AG08395 (cell line): ENCODE measurements at regions not wholly inside any gene's neighbourhood (a gene's known extent, or its start where the extent isn't known, plus 50 kb on each side); places are given as distances from the start of the nearest gene placed in this dataset.
"Not testable (repeated sequence)": the region's sequence is repeated elsewhere in the genome, so short reads cannot be mapped to it uniquely, and the experiment has no call there.

ENCODE experiments used
- DNase-seq: peaks from one replicate; pipeline ENCODE4 v3.0.0; 2012; ENCODE audit warnings: mixed read lengths, low spot score

DNA sequence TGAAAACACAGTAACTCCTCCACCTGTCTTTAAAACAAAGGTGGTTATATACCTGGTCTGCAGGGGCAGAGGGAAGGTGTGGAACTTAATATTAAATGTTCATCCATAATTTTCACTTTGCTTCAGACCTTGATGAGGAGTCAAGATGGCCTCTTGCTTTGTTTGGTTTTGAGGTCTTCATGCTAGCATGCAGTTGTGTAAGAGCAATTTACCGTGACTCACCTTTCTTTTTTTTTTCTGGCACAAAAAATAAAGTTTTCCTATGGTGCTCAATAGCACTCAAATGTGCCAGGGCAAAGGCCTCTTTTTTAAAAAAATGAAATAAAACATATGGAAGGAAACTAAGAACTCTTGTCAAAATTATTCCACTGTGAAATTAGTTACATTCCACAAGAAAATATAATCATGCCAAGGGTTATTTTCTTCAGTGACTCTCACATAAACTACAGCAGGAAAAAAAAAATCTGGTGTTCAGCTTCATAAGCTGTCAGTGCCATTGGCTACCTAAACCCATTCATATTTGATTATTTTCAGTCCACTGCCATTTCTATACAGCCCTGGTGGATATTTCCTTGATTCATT is 128.2 kb downstream of the SLC7A11 start:
- peak; percentile 36 for DNase-seq

DNA sequence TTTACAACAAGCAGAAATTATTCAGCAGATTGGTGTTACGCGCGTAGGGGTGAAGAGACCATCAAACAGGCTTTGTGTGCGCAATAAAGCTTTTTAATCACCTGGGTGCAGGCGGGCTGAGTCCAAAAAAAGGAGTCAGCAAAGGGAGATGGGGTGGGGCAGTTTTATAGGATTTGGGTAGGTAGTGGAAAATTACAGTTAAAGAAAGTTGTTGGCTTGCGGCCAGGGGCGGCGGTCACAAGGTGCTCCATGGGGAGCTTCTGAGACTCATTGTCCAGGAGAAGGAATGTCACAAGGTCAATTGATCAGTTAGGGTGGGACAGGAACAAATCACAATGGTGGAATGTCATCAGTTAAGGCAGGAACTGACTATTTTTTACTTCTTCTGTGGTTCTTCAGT is 129.3 kb downstream of the SLC7A11 start:
- not testable (repeated sequence) for DNase-seq

DNA sequence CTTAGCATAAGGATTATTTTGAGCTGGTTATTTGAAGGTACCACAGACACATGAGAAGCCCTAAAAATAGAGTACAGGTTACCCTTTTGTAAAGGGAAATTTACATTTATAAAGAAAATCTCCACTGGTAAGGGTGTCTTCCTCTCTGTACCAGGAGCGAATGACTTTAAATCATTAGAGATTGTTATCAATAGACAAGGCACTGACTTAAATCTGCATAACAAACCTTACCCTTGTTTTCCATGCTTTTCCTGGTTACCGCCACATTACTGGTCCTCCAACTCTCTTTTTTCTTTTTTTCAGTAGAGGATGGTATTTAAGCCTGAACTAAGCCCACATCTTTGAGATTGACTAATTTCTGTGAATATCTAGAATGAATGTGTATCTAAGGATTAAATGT is 129.8 kb downstream of the SLC7A11 start:
- DNase-seq, result no peak

DNA sequence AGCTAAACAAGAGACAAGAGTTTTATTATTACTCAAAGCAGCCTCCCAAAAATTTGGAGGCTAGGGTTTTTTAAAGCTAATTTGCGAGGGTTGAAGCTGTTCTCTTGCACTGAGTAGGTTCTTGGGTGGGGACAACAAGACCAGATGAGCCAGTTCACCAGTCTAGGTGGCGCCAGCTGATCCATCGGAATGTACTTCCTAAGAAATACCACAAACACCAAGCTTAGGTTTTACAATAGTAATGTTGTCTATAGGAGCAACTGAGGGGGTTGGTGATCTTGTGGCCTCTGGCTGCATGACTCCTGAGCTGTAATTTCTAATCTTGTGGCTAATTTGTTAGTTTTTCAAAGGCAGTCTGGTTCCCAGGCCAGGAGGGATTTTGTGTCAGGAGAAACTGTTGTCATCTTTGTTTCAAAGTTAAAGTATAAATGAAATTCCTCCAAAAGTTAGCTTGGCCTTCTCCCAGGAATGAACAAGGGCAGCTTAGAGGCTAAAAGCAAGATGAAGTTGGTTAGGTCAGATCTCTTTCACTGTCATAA is 130.6 kb downstream of the SLC7A11 start:
- DNase-seq, result no peak

DNA sequence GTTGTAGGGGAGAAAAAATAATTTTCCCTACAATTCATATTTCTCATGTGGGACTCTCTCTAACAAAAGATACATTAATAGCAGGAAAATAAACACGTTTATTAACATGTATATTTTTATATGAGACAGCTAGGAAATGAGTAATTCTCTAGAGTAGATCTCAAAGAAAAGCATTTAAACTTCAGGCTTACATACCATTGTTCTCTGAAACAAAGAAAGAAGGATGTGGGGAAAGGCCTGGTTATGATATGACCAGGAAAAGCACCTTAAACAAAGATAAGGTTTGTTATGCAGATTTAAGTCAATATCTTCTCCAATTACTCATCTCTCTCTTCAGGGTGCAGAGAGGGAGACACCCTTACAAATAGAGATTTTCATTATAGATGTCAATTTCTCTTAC is 131.3 kb downstream of the SLC7A11 start:
- DNase-seq, result no peak

DNA sequence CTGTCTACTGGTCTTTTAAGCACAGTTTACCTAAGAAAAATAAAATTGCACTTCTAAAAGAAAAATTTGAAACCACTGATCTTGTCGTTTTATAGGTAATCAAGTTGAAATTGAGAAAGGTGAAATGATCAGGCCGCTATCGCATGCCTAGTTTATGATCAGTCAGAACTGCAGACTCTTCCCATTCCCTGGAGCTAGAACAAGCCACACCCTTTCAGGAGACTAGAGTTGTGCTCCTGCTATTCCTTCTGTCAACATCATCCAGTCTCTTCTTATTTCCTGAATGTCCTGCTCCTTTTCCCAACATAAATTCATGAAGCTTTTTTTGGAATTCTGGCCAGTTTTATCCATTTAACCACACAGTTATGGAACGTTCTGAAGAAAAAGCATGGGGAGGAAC is 135.1 kb downstream of the SLC7A11 start:
- no peak for DNase-seq

DNA sequence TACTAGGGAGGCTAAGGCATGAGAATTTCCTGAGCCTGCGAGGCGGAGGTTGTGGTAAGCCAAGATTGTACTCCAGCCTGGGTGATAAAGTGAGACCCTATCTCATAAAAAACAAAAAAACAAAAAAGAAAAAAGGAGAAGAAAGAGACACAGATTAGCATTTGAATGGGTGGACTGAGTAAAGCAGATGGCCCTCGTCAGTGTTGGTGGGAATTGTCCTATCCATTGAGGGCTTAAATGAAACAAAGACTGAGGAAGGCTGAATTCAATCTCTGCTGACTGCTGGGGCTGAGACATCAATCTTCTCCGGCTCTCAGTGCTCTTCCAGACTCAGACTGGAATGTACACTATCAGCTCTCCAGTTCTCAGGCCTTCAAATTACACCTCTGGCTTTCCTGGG is 136.8 kb downstream of the SLC7A11 start:
- DNase-seq, result no peak

DNA sequence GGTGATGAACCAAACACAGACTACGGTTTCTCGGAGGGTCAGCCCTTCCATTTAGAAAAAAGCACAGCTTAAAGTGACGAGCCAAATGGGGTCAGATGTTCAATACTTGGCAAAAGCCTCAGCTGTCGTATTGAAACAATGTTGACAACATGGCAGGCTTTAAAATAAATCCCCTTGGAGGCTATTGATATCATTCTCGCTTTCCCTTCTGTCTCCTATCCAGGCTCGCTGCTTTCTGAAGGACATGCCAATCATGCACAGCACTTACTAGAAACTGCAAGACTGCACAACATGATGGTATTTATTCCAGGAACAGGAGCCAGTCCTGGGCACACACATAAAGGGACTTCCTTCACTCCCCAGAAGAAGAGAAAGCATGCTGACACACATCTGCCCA is 137.9 kb downstream of the SLC7A11 start:
- no peak for DNase-seq

DNA sequence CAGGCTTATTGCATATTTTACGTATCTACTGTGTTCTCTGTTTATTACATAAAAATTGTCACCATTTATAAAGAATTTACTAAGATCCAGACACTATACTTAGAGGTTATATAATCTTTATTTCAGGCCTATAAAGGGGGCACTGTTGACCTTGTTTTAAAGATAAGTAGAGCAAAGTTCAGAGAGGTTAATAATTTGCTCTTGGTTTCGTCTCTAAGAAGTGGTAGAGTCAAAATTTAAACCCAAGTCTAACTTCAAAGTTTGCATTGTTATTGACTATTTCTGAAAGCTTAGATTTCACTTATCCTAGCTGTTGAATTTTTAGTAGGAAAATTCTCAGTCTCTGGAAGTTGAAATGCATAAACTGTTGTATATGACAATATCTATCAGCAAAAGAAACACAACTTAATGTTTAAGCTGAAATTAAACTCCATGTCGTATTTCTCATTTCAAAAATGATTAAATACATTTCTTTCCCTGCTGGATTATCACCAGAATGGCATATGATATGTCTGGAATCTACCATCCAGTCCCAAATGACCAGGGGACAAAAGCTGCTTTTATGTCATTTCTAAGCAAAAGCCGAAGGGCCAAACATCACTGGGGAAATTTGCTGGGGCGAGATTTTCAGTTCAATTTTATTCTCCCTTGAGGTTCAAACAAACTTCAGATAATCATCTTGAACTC is 138.4 kb downstream of the SLC7A11 start:
- DNase-seq, result no peak

DNA sequence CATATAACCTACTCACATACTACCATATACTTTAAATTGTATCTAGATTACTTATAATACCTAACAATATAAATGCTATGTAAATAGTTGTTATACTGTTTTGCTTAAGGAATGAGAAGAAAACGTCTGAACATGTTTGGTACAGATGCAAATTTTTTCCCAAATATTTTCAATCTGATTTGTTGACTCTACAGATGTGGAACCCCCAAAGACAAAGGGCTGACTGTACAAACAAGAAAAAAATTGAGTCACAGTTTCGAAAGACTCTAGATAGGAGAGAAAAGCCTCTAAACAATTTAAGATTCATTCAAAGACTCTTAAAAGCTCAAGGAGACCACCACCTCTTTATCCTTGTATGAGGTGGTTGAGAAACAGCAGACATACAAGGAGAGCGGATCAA is 142.8 kb downstream of the SLC7A11 start:
- DNase-seq, result no peak

DNA sequence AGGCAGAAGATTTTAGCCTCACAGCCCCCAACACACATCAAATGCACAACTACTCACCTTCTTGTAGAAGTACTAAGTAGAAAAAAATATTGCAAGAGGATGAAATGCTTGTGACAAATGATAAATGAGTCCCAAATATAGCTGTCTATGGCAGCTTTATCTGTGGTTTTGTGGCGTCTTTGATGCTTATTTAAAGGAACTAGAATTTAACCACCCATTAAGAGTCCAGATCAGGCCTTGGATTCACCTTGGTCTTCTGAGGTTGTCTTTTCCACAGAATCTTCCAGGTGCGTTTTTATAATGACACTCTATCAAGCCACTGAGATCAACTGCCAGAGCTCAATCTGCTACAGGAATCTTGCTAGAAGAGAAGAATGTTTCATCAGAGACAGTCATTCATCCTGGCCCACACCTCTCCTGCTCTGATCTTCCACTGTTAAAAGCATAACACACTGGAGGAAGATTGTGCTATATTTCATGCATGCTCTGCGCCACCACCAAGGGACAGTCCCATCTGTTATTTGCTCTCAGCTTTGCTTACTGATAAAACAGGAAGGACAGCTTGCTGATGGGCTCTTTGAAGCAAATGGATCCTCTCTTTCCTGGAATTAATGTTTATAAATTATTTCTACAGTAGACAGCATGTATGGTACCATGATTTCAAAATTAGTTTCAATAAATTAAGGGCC is 144.1 kb downstream of the SLC7A11 start:
- DNase-seq, result no peak

DNA sequence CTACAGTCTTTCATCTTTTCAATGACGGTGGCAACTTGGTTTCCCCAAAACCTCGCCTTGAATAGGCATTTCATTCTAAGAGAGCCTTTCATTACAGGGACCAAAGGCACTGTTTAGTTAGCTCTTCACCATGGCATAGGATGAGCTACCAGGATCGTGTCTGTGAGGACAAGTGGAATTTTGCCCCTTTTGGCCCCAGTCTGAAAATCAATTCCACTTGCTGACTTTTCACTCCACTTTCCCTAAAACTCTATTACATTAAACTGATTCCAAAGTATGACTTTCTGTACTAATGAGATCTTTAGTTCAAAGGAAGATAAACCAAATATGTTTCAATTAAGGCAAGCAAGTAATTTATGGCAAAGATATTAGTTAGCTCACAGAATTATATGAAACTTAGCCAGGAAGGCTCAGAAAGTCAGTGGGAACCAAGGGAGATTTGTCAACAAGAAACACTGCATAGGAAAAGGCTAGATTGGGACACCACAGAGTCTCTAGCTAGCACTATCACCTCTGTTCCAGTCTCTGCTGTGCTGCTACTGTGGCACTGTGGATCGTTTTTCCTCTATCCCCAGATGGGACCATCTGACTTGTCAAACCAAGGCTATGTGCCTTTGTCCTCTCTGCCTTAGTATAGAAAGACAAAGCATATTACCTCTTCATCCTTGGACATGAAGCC is 145.6 kb downstream of the SLC7A11 start:
- no peak for DNase-seq

DNA sequence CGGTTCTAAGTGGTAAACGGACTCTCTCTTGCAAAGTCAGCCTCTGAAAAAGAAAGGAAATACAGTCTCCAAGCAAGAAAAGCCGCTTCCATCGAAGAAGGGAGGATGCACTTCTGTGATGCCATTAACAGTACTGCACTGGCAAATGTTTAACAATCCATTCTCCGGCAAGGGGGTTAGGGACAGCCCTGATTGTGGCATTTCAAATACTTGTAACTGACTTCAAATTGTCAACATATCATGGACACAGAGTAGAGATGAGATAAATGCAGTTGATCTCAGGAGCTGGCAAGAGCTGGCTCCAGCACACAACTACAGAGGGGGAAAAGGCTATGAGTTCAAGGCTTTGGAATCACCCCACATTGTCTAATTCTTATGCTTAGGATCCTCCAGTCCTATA is 146.8 kb downstream of the SLC7A11 start:
- no peak for DNase-seq

DNA sequence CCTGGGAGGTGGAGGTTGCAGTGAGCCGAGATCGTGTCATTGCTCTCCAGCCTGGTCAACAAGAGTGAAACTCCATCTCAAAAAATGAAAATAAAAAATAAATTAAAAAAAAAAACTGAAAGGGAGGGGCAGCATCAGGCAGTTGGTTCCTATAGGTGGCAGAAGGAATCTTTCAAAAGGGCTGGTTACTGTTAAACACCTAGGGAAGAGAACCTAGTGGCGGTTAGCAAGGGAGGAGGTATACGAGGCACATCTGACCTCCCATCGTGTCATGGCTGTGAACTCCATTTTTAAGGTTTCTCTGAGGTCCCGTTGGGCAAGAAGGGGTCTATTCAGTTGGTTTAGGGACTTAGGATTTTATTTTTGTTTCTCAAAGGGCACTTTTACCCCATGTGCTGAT is 150.1 kb downstream of the SLC7A11 start:
- DNase-seq, result no peak

DNA sequence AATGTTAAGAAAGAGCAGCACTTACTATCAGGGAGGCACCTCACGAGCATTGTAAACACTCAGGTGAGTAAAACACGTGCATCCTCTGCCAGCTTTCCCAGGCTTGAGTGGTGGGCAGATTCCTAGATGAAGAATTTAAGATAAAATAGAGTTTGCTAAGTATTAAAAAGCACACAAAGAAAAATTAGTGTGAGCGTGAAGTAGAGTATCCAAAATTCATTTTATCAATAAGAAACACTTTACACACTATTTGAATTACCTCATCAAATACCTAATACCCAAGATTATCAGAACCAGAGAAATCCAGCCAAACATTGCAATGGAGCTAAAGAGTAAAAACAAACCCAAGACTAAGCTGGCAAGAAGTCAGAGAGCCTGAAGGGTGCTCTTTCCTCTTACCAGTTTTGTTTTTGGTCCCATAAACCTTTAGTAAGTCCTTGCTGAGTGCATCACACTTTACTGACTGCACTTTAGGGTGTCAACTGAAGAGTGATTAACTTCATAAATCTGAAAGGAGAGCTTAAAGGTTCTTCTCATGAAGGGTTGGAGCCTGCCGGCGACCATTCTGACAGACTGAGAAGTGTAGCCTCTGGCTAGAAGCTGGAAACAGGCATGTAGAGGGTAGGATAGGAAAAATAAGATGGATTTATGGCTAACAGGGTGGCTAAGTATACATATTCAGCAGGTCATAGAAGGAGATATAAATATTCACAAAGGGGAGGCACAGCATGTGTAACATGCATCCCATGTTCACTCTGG is 151.1 kb downstream of the SLC7A11 start:
- DNase-seq, result no peak

DNA sequence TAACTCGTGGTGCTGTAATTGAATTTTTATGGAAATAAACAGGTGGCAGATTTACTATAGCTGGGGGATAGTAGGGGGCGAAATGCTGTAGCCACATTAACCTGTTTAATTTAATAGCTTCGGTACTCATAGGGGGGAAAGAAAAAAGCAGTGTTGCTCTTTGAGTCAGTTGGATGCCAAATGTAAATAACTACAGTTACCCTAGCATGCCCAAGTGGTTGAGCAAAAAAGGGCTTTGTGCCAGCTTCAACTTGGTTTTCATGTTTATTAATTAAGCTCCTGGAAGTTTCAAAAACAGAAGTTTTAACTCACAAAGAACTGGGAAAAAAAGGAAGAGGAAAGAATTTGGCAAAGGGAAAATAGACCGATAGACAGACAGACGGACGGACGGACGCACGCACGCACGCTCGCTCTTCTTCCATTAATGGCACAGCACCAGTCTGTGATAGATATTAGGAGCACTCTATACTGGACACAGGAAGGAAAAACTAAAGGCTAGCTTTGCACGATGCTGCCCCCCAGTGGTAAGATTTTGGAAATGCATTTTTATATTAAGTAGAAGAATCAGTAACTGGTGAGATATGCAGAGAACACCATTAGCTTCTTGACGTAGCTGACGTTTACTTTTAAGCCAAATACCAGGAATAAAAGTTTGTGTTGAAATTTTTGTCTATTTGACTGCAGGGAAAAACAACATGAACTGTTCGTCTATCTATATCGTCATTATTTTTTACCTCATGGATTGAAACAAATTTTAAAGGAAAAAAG is 151.8 kb downstream of the SLC7A11 start:
- DNase-seq, result peak; percentile 84

DNA sequence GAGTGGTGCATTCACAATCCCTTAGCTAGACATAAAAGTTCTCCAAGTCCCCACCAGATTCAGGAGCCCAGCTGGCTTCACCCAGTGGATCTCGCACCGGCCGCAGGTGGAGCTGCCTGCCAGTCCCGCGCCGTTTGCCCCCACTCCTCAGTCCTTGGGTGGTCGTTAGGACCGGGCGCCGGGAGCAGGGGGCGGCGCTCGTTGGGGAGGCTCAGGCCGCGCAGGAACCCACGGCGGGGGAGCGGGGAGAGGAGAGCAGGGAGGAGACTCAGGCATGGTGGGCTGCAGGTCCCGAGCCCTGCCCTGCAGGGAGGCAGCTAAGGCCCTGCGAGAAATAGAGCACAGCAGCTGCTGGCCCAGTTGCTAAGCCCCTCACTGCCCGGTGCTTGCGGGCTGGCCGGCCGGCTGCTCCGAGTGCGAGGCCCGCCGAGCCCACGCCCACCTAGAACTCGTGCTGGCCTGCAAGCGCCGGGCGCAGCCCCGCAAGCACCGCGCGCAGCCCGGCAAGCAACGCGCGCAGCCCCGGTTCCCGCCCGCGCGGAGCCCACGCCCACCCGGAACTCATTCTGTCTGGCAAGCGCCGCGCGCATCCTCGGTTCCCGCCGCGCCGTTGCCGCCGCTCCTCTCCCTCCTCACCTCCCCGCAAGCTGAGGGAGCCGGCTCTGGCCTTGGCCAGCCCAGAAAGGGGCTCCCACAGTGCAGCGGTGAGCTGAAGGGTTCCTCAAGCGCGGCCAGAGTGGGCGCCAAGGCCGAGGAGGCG is 153.5 kb downstream of the SLC7A11 start:
- DNase-seq, result no peak

DNA sequence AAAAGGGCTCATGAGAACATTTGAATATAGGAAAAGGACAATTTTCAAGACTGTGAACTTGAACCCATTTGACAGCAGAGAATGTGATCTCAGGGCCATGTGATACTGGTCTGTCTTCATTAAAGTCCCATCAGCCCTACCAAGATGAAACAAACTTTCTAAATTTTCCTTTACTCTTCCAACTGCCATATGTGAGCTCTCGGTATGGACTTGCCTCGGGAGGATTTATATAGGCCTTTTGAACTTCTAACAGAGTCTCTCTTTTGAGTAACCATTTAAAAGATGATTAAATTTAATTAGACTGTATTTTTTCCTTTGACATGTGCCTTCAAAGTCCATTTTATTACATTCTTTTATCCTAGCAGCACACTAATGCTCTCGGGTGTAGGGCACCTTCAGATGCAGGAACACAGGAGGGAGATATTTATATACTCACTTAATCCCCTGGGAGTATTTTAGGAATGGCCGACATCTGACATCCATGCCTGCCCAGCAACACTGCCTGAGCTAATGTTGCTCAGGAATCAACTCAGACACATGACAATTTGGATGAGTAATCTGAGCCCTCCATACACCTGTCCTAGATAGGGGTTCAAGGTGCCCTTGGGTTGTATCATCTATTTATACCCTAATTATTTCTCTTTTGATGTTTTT is 155.0 kb downstream of the SLC7A11 start:
- no peak for DNase-seq

DNA sequence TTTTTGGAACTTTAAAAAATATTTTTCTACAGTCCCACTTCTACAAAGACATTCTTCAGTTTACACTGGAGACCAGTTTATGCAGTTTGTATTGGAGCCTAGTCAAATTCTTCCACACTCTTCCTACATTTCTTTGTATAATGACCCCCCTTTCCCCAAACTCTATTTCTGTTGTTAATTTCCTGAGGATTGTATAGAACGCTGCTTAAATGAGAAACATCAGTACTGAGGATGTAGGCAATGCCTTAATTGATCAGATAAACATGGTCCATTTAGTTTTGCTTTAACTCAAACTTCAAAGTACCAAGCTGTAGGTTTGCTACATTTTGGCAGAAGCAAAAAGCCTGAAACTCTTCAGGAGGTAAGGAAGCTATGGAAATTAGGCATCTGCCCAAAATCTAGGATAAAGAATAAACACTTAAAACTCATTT is 155.5 kb downstream of the SLC7A11 start:
- DNase-seq, result no peak

DNA sequence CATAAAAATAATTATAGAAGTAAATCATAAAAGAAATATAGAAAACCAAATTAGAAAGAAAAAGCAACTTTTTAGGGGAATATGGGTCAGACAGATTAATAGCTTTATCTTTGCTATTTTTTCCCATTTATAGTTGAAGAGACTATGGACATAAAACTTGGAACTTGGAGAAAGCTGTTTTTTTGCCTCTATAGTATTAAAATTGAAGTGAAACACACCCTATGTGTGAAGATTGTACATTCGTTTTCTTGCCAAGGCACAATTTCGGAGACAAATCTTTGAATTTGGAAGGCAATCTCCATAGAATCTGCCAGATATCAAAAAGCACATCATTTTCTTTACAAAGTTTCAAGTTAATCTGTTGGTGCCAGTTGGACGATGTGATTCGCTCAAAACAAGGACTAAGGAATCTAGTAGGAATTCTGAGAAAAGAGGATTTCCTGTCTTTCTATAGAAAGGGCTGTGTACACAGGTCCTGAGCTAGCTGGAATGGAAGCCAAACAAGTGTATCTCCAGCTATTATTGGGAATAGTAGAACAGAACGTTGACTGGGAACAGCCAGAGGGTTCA is 156.3 kb downstream of the SLC7A11 start:
- no peak for DNase-seq
